Panc1 (cell line): ENCODE measurements at regions not wholly inside any gene's neighbourhood (a gene's known extent, or its start where the extent isn't known, plus 50 kb on each side); places are given as distances from the start of the nearest gene placed in this dataset.

Experiments
- ATAC-seq: fragments of 200-7000 bp; cut with Tn5 transposase; 2 replicates; pipeline ENCODE4 v1.9.1; 2020; ENCODE audit warnings: mild to moderate bottlenecking, moderate library complexity
- BruUV-seq: library from RNA; stranded (reverse); fragments of 400-500 nt; replicated peaks from 2 replicates; lab custom pipeline; 2021; lab: Mats Ljungman, UMichigan
- CTCF ChIA-PET: fragments of 300-600 bp; sonication (Branson Sonifier 250); formaldehyde crosslinking; loops from one replicate; lab custom pipeline; 2022; ENCODE audit warnings: antibody characterized with exemption; lab: Charles Lee
- POLR2A ChIA-PET: fragments of 300-600 bp; sonication (Branson Sonifier 250); formaldehyde crosslinking; loops from one replicate; lab custom pipeline; 2022; ENCODE audit warnings: antibody characterized with exemption; lab: Charles Lee
- DNase-seq: peaks from one replicate; pipeline ENCODE4 v3.0.0-alpha.2; 2010; ENCODE audit warnings: low read depth, low spot score
- H3K27ac ChIP-seq: 2 replicates; pipeline ENCODE4 v1.5.1; 2011; ENCODE audit warnings: mild to moderate bottlenecking, low read length, inconsistent platforms
- H3K27me3 ChIP-seq: fragments of 200-500 bp; sonication (Bioruptor generic); 2 replicates; pipeline ENCODE4 v1.6.0; 2014; ENCODE audit warnings: low read length, inconsistent platforms; ENCODE audit not compliant: control insufficient read depth, insufficient read depth
- H3K36me3 ChIP-seq: fragments of 200-500 bp; sonication (Bioruptor generic); 2 replicates; pipeline ENCODE4 v1.5.1; 2014; ENCODE audit warnings: inconsistent platforms, mild to moderate bottlenecking, low read length, moderate library complexity; ENCODE audit not compliant: control insufficient read depth, insufficient read depth
- H3K4me1 ChIP-seq: 2 replicates; pipeline ENCODE4 v1.5.1; 2011; ENCODE audit warnings: inconsistent platforms, mild to moderate bottlenecking, low read length, moderate library complexity; ENCODE audit not compliant: control insufficient read depth, insufficient read depth
- H3K4me3 ChIP-seq, 2 experiments: 2 replicates each; pipeline ENCODE4 v1.5.1; 2011 to 2012; ENCODE audit warnings: low read depth in 2 of 2, low read length in 2 of 2, mild to moderate bottlenecking in 2 of 2, inconsistent platforms in 1 of 2, moderate library complexity in 1 of 2
- H3K9me3 ChIP-seq: fragments of 200-500 bp; sonication (Bioruptor generic); 2 replicates; pipeline ENCODE4 v1.5.1; 2014; ENCODE audit warnings: low read depth, mild to moderate bottlenecking, inconsistent platforms, low read length, moderate library complexity; ENCODE audit not compliant: control insufficient read depth, insufficient read depth
- CTCF ChIP-seq: fragments of 450-650 bp; IDR thresholded peaks from 2 replicates; pipeline ENCODE4 v1.5.1; 2017; ENCODE audit warnings: mild to moderate bottlenecking
- POLR2AphosphoS5 ChIP-seq: IDR thresholded peaks from 2 replicates; pipeline ENCODE4 v1.6.1; 2012; ENCODE audit warnings: mild to moderate bottlenecking, low read depth, low read length, moderate library complexity
- SIN3A ChIP-seq: IDR thresholded peaks from 2 replicates; pipeline ENCODE4 v1.6.1; 2012; ENCODE audit warnings: low read depth, mild to moderate bottlenecking, low read length, moderate library complexity, borderline replicate concordance; ENCODE audit not compliant: insufficient read depth
- TCF7L2 ChIP-seq: IDR thresholded peaks from 2 replicates; pipeline ENCODE4 v1.6.1; 2011; ENCODE audit warnings: mild to moderate bottlenecking, low read depth, low read length, inconsistent platforms
- in situ Hi-C: cut with HindIII; loops from 2 replicates; pipeline ENCODE4 v1.10.0; 2016; ENCODE audit warnings: low sequenced_read_pairs, low pct_unique_long_range_greater_than_20kb
- intact Hi-C: fragments of 100-400 bp; cut with micrococcal nuclease; formaldehyde crosslinking; loops from one replicate; pipeline ENCODE4 v1.10.0; 2022; ENCODE audit not compliant: unreplicated experiment
- TF ChIP-seq, protein P1 (sequence below), 2 experiments: IDR thresholded peaks; 2 replicates each; pipeline ENCODE4 v1.6.1; 2011 to 2012; ENCODE audit warnings: low read depth in 2 of 2, control low read depth in 1 of 2, low read length in 1 of 2, mild to moderate bottlenecking in 1 of 2, moderate library complexity in 1 of 2; ENCODE audit not compliant: insufficient read depth in 1 of 2

GRCh38 chr6:108779536-108780275 lies 68.5 kb upstream of the ARMC2 start:
- Histone ChIP-seq H3K36me3 (no peaks in the 10 kb centered on the region), H3K27ac (no peak overlapping the region), H3K4me1 (peaks cover 11% of the 10 kb centered on the region), H3K9me3 (no peaks in the 10 kb centered on the region), H3K4me3 (no peak overlapping the region), H3K27me3 (no peaks in the 10 kb centered on the region; the same call in 1 of the 2 replicates)
- TF ChIP-seq, protein P1, sequence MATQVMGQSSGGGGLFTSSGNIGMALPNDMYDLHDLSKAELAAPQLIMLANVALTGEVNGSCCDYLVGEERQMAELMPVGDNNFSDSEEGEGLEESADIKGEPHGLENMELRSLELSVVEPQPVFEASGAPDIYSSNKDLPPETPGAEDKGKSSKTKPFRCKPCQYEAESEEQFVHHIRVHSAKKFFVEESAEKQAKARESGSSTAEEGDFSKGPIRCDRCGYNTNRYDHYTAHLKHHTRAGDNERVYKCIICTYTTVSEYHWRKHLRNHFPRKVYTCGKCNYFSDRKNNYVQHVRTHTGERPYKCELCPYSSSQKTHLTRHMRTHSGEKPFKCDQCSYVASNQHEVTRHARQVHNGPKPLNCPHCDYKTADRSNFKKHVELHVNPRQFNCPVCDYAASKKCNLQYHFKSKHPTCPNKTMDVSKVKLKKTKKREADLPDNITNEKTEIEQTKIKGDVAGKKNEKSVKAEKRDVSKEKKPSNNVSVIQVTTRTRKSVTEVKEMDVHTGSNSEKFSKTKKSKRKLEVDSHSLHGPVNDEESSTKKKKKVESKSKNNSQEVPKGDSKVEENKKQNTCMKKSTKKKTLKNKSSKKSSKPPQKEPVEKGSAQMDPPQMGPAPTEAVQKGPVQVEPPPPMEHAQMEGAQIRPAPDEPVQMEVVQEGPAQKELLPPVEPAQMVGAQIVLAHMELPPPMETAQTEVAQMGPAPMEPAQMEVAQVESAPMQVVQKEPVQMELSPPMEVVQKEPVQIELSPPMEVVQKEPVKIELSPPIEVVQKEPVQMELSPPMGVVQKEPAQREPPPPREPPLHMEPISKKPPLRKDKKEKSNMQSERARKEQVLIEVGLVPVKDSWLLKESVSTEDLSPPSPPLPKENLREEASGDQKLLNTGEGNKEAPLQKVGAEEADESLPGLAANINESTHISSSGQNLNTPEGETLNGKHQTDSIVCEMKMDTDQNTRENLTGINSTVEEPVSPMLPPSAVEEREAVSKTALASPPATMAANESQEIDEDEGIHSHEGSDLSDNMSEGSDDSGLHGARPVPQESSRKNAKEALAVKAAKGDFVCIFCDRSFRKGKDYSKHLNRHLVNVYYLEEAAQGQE (IDR thresholded peaks at IDR 0.05; ENCODE audit: insufficient read depth in 1 of 2, low read depth in 2 of 2, low read length in 1 of 2): no peak
- TF ChIP-seq CTCF: no peak
- TF ChIP-seq SIN3A: no peak
- TF ChIP-seq TCF7L2: no peak
- TF ChIP-seq POLR2AphosphoS5: no peak
- intact Hi-C loops: loop anchor here (5.0 kb wide), 3 partner anchors 58 to 237 kb away; no protein-coding TSS in a partner anchor
- no peak for ATAC-seq
- no TSS peak for BruUV-seq
- DNase-seq: no peak
- in situ Hi-C loops: no loop called here
- ChIA-PET POLR2A (no interaction called here), CTCF (no interaction called here)

DNA sequence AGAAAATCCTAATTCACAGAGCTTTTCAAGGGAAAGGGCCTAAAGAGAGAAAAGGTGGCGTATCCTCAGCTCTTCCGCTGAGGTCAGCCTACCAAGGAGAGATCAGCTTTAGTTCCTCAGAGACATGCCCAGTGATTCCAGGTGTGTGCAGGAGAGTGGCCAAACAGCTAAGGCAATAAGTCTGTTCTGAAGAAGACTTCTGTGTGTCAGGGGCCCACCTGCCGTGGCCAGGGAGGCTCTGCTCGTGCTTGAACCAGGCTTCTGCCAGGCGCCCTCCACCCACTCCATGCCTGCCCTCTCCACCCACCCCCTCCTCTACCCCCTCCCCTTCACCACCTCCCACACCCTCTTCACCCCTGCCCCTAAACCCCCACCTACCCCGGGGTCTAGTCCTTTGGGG lies 67.4 kb upstream of the ARMC2 start:
- in situ Hi-C loops (no loop called here), intact Hi-C loops (loop anchor here (5.0 kb wide), 3 partner anchors 57 to 238 kb away; no protein-coding TSS in a partner anchor)
- H3K4me1 ChIP-seq: peaks cover 11% of the 10 kb centered on the region
- ChIA-PET CTCF (no interaction called here), POLR2A (interaction anchor here (0.6 to 0.7 kb wide), 2 partner anchors 68 to 222 kb away, joined by 4 read pairs; no protein-coding TSS in a partner anchor)
- H3K4me3 ChIP-seq: no peak overlapping the region
- no peaks in the 10 kb centered on the region; the same call in 1 of the 2 replicates for H3K27me3 ChIP-seq
- BruUV-seq: no TSS peak
- DNase-seq (no peak), ATAC-seq (no peak)
- H3K27ac ChIP-seq: no peak overlapping the region
- H3K36me3 ChIP-seq: no peaks in the 10 kb centered on the region
- TF ChIP-seq SIN3A (no peak), POLR2AphosphoS5 (no peak), TCF7L2 (no peak), CTCF (no peak)
- TF ChIP-seq, protein P1 (IDR thresholded peaks at IDR 0.05; ENCODE audit: insufficient read depth in 1 of 2, low read depth in 2 of 2, low read length in 1 of 2): no peak
- H3K9me3 ChIP-seq: no peaks in the 10 kb centered on the region
